ENCODE measurements at regions not wholly inside any gene's neighbourhood (a gene's known extent, or its start where the extent isn't known, plus 50 kb on each side); places are given as distances from the start of the nearest gene placed in this dataset.

GRCh38 chr22:22410121-22410520, 98.4 kb downstream of the ZNF280B start:
- H3K4me3 ChIP-seq (replicated peaks; ENCODE audit: low read depth, low read length), result no peak overlapping the region
- TF ChIP-seq, protein P1, sequence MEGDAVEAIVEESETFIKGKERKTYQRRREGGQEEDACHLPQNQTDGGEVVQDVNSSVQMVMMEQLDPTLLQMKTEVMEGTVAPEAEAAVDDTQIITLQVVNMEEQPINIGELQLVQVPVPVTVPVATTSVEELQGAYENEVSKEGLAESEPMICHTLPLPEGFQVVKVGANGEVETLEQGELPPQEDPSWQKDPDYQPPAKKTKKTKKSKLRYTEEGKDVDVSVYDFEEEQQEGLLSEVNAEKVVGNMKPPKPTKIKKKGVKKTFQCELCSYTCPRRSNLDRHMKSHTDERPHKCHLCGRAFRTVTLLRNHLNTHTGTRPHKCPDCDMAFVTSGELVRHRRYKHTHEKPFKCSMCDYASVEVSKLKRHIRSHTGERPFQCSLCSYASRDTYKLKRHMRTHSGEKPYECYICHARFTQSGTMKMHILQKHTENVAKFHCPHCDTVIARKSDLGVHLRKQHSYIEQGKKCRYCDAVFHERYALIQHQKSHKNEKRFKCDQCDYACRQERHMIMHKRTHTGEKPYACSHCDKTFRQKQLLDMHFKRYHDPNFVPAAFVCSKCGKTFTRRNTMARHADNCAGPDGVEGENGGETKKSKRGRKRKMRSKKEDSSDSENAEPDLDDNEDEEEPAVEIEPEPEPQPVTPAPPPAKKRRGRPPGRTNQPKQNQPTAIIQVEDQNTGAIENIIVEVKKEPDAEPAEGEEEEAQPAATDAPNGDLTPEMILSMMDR (IDR thresholded peaks at IDR 0.05; ENCODE audit: low read length, missing control alignments), result no peak
- no peak for DNase-seq (ENCODE audit: low read depth)

GRCh38 chr22:22410677-22411076, 97.9 kb downstream of the ZNF280B start:
- DNase-seq (ENCODE audit: low read depth), result no peak
- TF ChIP-seq, protein P1 (IDR thresholded peaks at IDR 0.05; ENCODE audit: low read length, missing control alignments), result no peak
- no peak overlapping the region for H3K4me3 ChIP-seq (replicated peaks; ENCODE audit: low read depth, low read length)

GRCh38 chr22:22414266-22414665, 94.3 kb downstream of the ZNF280B start:
- H3K4me3 ChIP-seq (replicated peaks; ENCODE audit: low read depth, low read length), result no peak overlapping the region
- no peak for DNase-seq (ENCODE audit: low read depth)
- TF ChIP-seq, protein P1 (IDR thresholded peaks at IDR 0.05; ENCODE audit: low read length, missing control alignments), result no peak

GRCh38 chr22:22417495-22418162, 90.9 kb downstream of the ZNF280B start:
- TF ChIP-seq, protein P1 (IDR thresholded peaks at IDR 0.05; ENCODE audit: low read length, missing control alignments), result no peak
- DNase-seq (ENCODE audit: low read depth), result no peak
- H3K4me3 ChIP-seq (replicated peaks; ENCODE audit: low read depth, low read length), result no peak overlapping the region

GRCh38 chr22:22418163-22418549, 90.4 kb downstream of the ZNF280B start:
- H3K4me3 ChIP-seq (replicated peaks; ENCODE audit: low read depth, low read length), result no peak overlapping the region
- no peak for DNase-seq (ENCODE audit: low read depth)
- TF ChIP-seq, protein P1 (IDR thresholded peaks at IDR 0.05; ENCODE audit: low read length, missing control alignments), result no peak

GRCh38 chr22:22418957-22419356, 89.6 kb downstream of the ZNF280B start:
- no peak overlapping the region for H3K4me3 ChIP-seq (replicated peaks; ENCODE audit: low read depth, low read length)
- DNase-seq (ENCODE audit: low read depth), result no peak
- TF ChIP-seq, protein P1 (IDR thresholded peaks at IDR 0.05; ENCODE audit: low read length, missing control alignments), result no peak

GRCh38 chr22:22420580-22420979, 88.0 kb downstream of the ZNF280B start:
- H3K4me3 ChIP-seq (replicated peaks; ENCODE audit: low read depth, low read length), result no peak overlapping the region
- TF ChIP-seq, protein P1 (IDR thresholded peaks at IDR 0.05; ENCODE audit: low read length, missing control alignments), result no peak
- DNase-seq (ENCODE audit: low read depth), result no peak
